ENCODE measurements at regions not wholly inside any gene's neighbourhood (a gene's known extent, or its start where the extent isn't known, plus 50 kb on each side); places are given as distances from the start of the nearest gene placed in this dataset.

- TF ChIP-seq, protein P1, sequence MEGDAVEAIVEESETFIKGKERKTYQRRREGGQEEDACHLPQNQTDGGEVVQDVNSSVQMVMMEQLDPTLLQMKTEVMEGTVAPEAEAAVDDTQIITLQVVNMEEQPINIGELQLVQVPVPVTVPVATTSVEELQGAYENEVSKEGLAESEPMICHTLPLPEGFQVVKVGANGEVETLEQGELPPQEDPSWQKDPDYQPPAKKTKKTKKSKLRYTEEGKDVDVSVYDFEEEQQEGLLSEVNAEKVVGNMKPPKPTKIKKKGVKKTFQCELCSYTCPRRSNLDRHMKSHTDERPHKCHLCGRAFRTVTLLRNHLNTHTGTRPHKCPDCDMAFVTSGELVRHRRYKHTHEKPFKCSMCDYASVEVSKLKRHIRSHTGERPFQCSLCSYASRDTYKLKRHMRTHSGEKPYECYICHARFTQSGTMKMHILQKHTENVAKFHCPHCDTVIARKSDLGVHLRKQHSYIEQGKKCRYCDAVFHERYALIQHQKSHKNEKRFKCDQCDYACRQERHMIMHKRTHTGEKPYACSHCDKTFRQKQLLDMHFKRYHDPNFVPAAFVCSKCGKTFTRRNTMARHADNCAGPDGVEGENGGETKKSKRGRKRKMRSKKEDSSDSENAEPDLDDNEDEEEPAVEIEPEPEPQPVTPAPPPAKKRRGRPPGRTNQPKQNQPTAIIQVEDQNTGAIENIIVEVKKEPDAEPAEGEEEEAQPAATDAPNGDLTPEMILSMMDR (IDR thresholded peaks at IDR 0.05) = no peak
- no peak for TF ChIP-seq POLR2A (IDR thresholded peaks at IDR 0.05)
These were observed 322.8 kb downstream of the ZNF621 start for GRCh38 chr3:40847551-40847992.

All from esophagus squamous epithelium (tissue), 4 donors.